Neuronal stem cell (in vitro differentiated cells): ENCODE measurements at regions not wholly inside any gene's neighbourhood (a gene's known extent, or its start where the extent isn't known, plus 50 kb on each side); places are given as distances from the start of the nearest gene placed in this dataset.
"Not testable (repeated sequence)": the region's sequence is repeated elsewhere in the genome, so short reads cannot be mapped to it uniquely, and the experiment has no call there.

Source experiments
- DNase-seq: peaks from one replicate; pipeline ENCODE4 v3.0.0-alpha.2; 2013; ENCODE audit warnings: low spot score
- H2AFZ ChIP-seq: one replicate; pipeline ENCODE4 v1.6.1; 2013; ENCODE audit warnings: mild to moderate bottlenecking, low read length, inconsistent platforms
- H2AK5ac ChIP-seq: 2 replicates; pipeline ENCODE4 v1.6.1; 2013; ENCODE audit warnings: low read depth, mild to moderate bottlenecking, inconsistent platforms, low read length, moderate library complexity, mixed read lengths
- H2BK120ac ChIP-seq: 2 replicates; pipeline ENCODE4 v1.6.1; 2013; ENCODE audit warnings: low read depth, mild to moderate bottlenecking, inconsistent platforms, low read length, moderate library complexity, mixed read lengths
- H2BK12ac ChIP-seq: one replicate; pipeline ENCODE4 v1.6.1; 2013; ENCODE audit warnings: low read length, inconsistent platforms
- H2BK15ac ChIP-seq: 2 replicates; pipeline ENCODE4 v1.6.1; 2013; ENCODE audit warnings: mild to moderate bottlenecking, low read length, inconsistent platforms, mixed read lengths
- H2BK5ac ChIP-seq: one replicate; pipeline ENCODE4 v1.6.1; 2013; ENCODE audit warnings: inconsistent platforms, mild to moderate bottlenecking, low read length, moderate library complexity
- H3K14ac ChIP-seq: one replicate; pipeline ENCODE4 v1.6.1; 2013; ENCODE audit warnings: low read length, inconsistent platforms
- H3K18ac ChIP-seq: 2 replicates; pipeline ENCODE4 v1.6.1; 2013; ENCODE audit warnings: low read length, inconsistent platforms
- H3K23ac ChIP-seq: 2 replicates; pipeline ENCODE4 v1.6.1; 2013; ENCODE audit warnings: low read depth, mild to moderate bottlenecking, mixed read lengths, low read length, inconsistent platforms; ENCODE audit not compliant: poor library complexity
- H3K27ac ChIP-seq: replicated peaks from 3 replicates; pipeline ENCODE4 v1.5.1; 2013; ENCODE audit warnings: low read length, inconsistent platforms
- H3K27me3 ChIP-seq, 3 experiments: 2 replicates each; pipeline ENCODE4 v1.6.1; 2013; ENCODE audit warnings: low read length in 3 of 3, mild to moderate bottlenecking in 2 of 3, inconsistent platforms in 1 of 3, low read depth in 1 of 3, mixed read lengths in 1 of 3, moderate library complexity in 1 of 3; ENCODE audit not compliant: control insufficient read depth in 3 of 3, insufficient read depth in 3 of 3
- H3K36me3 ChIP-seq, 2 donors: replicated peaks in 1 of 2; 2 replicates each; pipeline ENCODE4 v1.6.1; 2013; ENCODE audit warnings: low read length in 2 of 2; ENCODE audit not compliant: control insufficient read depth in 2 of 2, insufficient read depth in 2 of 2
- H3K4ac ChIP-seq: 2 replicates; pipeline ENCODE4 v1.6.1; 2013; ENCODE audit warnings: inconsistent platforms, mild to moderate bottlenecking, low read length, moderate library complexity
- H3K4me1 ChIP-seq, 2 donors: 1 replicate in 1 of 2; 2 replicates in 1 of 2; pipeline ENCODE4 v1.6.1; 2013; ENCODE audit warnings: low read length in 2 of 2, low read depth in 1 of 2; ENCODE audit not compliant: control insufficient read depth in 2 of 2, insufficient read depth in 1 of 2
- H3K4me2 ChIP-seq: one replicate; pipeline ENCODE4 v1.6.1; 2013; ENCODE audit warnings: mild to moderate bottlenecking, low read length, inconsistent platforms; ENCODE audit not compliant: insufficient read depth, poor library complexity, severe bottlenecking
- H3K4me3 ChIP-seq, 2 donors: 2 replicates each; pipeline ENCODE4 v1.5.1; 2013; ENCODE audit warnings: low read length in 2 of 2, mild to moderate bottlenecking in 2 of 2, inconsistent platforms in 1 of 2, moderate library complexity in 1 of 2
- H3K79me1 ChIP-seq: one replicate; pipeline ENCODE4 v1.6.1; 2013; ENCODE audit warnings: low read depth, mild to moderate bottlenecking, inconsistent platforms, low read length, moderate library complexity
- H3K9ac ChIP-seq: one replicate; pipeline ENCODE4 v1.6.1; 2013; ENCODE audit warnings: mild to moderate bottlenecking, low read depth, low read length, inconsistent platforms; ENCODE audit not compliant: poor library complexity
- H3K9me3 ChIP-seq, 2 donors: replicated peaks in 1 of 2; 2 replicates each; pipeline versions ENCODE3 to v1.6.1; 2013; ENCODE audit warnings: low read length in 2 of 2, mild to moderate bottlenecking in 2 of 2, inconsistent platforms in 1 of 2, low read depth in 1 of 2, mixed read lengths in 1 of 2, moderate library complexity in 1 of 2; ENCODE audit not compliant: control insufficient read depth in 2 of 2, insufficient read depth in 1 of 2
- H4K8ac ChIP-seq: one replicate; pipeline ENCODE4 v1.6.1; 2013; ENCODE audit warnings: low read depth, mild to moderate bottlenecking, inconsistent platforms, low read length, moderate library complexity
- H4K91ac ChIP-seq: one replicate; pipeline ENCODE4 v1.6.1; 2013; ENCODE audit warnings: low read length, low read depth, mild to moderate bottlenecking, inconsistent platforms; ENCODE audit not compliant: poor library complexity
- WGBS, 2 donors: extraction: QIAGEN DNeasy Blood & Tissue Kit; methylation state at CpG; one replicate each; pipeline ENCODE4 v1.1.7; 2013; ENCODE audit warnings: missing lambda C conversion rate in 2 of 2, mixed read lengths in 1 of 2; ENCODE audit not compliant: insufficient read length in 2 of 2, insufficient replicate concordance in 1 of 2; ENCODE audit errors: extremely low coverage in 2 of 2; 5-methylcytosine and 5-hydroxymethylcytosine counted together

GRCh38 chr18:25470756-25471524 is 119.0 kb upstream of the ZNF521 start:
- not testable (repeated sequence) for H3K9me3 ChIP-seq

GRCh38 chr18:25470062-25470461 is 118.1 kb upstream of the ZNF521 start:
- Histone ChIP-seq H3K4me2 (no peak overlapping the region), H3K27me3 (no peaks in the 10 kb centered on the region), H3K79me1 (no peaks in the 10 kb centered on the region), H3K4me3 (no peak overlapping the region), H3K4ac (no peak overlapping the region), H3K9ac (no peak overlapping the region), H3K18ac (no peak overlapping the region), H3K9me3 (peaks cover 0 to 1% of the 10 kb centered on the region in 2 donors), H3K27ac (no peak overlapping the region), H2BK12ac (no peak overlapping the region), H3K23ac (no peak overlapping the region), H2AFZ (peak overlapping the region; percentile 24), H2BK15ac (no peak overlapping the region), H2BK120ac (no peak overlapping the region), H4K91ac (no peak overlapping the region), H3K4me1 (peaks cover 14 to 27% of the 10 kb centered on the region in 2 donors), H4K8ac (no peak overlapping the region), H2BK5ac (no peak overlapping the region), H2AK5ac (no peak overlapping the region), H3K36me3 (no peaks in the 10 kb centered on the region), H3K14ac (no peak overlapping the region)
- no peak for DNase-seq
- no CpG with 5 or more reads among the region's 7 CpGs for WGBS, 2 donors

More at GRCh38 chr18:25470756-25471524, 119.0 kb upstream of the ZNF521 start:
- not testable (repeated sequence) for H2BK5ac ChIP-seq, H2BK15ac ChIP-seq, H3K36me3 ChIP-seq, H3K14ac ChIP-seq, H3K79me1 ChIP-seq, H3K23ac ChIP-seq, H3K4me3 ChIP-seq, H4K91ac ChIP-seq, H2AK5ac ChIP-seq, H2BK120ac ChIP-seq, H3K27me3 ChIP-seq, H4K8ac ChIP-seq, DNase-seq, H3K4ac ChIP-seq, H3K18ac ChIP-seq, H3K9ac ChIP-seq, H2BK12ac ChIP-seq, H2AFZ ChIP-seq, H3K4me2 ChIP-seq, H3K27ac ChIP-seq
- peaks cover 10 to 20% of the 10 kb centered on the region in 2 donors for H3K4me1 ChIP-seq
- WGBS, 2 donors, result no CpG with 5 or more reads among the region's 7 CpGs

- no peak overlapping the region for H2BK12ac ChIP-seq
- H3K4me1 ChIP-seq, result peaks cover 18 to 32% of the 10 kb centered on the region in 2 donors
- no peaks in the 10 kb centered on the region for H3K79me1 ChIP-seq
- no CpG with 5 or more reads among the region's 2 CpGs for WGBS, 2 donors
- no peak overlapping the region for H2AK5ac ChIP-seq
- H3K4ac ChIP-seq, result no peak overlapping the region
- H2BK5ac ChIP-seq, result no peak overlapping the region
- no peaks in the 10 kb centered on the region for H3K27me3 ChIP-seq
- no peak overlapping the region for H4K91ac ChIP-seq
- no peak overlapping the region for H3K4me2 ChIP-seq
- no peak overlapping the region for H3K9ac ChIP-seq
- no peak overlapping the region for H3K18ac ChIP-seq
- DNase-seq, result no peak
- no peak overlapping the region for H3K27ac ChIP-seq
- no peak overlapping the region for H3K14ac ChIP-seq
- H3K23ac ChIP-seq, result no peak overlapping the region
- no peak overlapping the region for H4K8ac ChIP-seq
- H3K36me3 ChIP-seq, result no peaks in the 10 kb centered on the region
- H3K4me3 ChIP-seq, result no peak overlapping the region
- no peak overlapping the region for H2BK15ac ChIP-seq
- peaks cover 0 to 1% of the 10 kb centered on the region in 2 donors for H3K9me3 ChIP-seq
- H2BK120ac ChIP-seq, result no peak overlapping the region
- peak overlapping the region; percentile 24 for H2AFZ ChIP-seq
Measured at GRCh38 chr18:25469489-25469888, 117.5 kb upstream of the ZNF521 start.

- Histone ChIP-seq H3K4ac (no peak overlapping the region), H3K18ac (peak overlapping the region; percentile 88), H3K27me3 (no peaks in the 10 kb centered on the region), H2AK5ac (no peak overlapping the region), H3K9me3 (peaks cover 0 to 1% of the 10 kb centered on the region in 2 donors), H2BK120ac (peak overlapping the region; percentile 83), H3K4me2 (no peak overlapping the region), H4K8ac (no peak overlapping the region), H3K79me1 (no peaks in the 10 kb centered on the region), H2BK5ac (no peak overlapping the region), H3K23ac (no peak overlapping the region), H3K4me3 (no peak overlapping the region), H3K9ac (no peak overlapping the region), H3K27ac (peak overlapping the region; percentile 93), H4K91ac (no peak overlapping the region), H2AFZ (peak overlapping the region; percentile 47), H3K36me3 (no peaks in the 10 kb centered on the region), H3K14ac (no peak overlapping the region), H2BK12ac (peak overlapping the region; percentile 24), H2BK15ac (no peak overlapping the region), H3K4me1 (peaks cover 21 to 35% of the 10 kb centered on the region in 2 donors)
- peak; percentile 4 for DNase-seq
- WGBS, 2 donors, result no CpG with 5 or more reads among the region's 6 CpGs
Measured at GRCh38 chr18:25467226-25467987, 115.4 kb upstream of the ZNF521 start.
